Activated naive CD4-positive, alpha-beta T cell treated with anti-CD3 and anti-CD28 coated beads, Interleukin-2, amount 50 U/mL, for 16 hours (primary cell): ENCODE measurements at regions not wholly inside any gene's neighbourhood (a gene's known extent, or its start where the extent isn't known, plus 50 kb on each side); places are given as distances from the start of the nearest gene placed in this dataset.
"Not testable (repeated sequence)": the region's sequence is repeated elsewhere in the genome, so short reads cannot be mapped to it uniquely, and the experiment has no call there.

ENCODE experiments used
- DNase-seq: peaks from one replicate; pipeline ENCODE4 v3.0.0-alpha.2; 2020

DNA sequence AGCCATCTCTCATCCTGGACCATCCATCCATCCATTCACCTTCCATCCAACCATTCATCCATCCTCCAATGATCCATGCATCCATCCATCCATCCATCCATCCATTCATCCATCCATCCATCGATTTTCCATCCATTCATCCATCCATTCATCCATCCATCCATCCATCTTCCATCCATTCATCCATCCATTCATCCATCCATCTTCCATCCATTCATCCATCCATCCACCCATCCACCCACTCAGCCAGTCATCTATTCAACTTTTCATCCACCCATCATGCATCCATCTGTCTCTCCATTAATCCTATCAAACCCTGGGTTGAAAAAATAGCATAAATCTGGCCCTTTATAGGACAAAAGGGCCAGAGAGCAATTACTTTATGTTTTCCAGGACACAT lies 158.3 kb upstream of the WSCD1 start:
- DNase-seq: no peak

DNA sequence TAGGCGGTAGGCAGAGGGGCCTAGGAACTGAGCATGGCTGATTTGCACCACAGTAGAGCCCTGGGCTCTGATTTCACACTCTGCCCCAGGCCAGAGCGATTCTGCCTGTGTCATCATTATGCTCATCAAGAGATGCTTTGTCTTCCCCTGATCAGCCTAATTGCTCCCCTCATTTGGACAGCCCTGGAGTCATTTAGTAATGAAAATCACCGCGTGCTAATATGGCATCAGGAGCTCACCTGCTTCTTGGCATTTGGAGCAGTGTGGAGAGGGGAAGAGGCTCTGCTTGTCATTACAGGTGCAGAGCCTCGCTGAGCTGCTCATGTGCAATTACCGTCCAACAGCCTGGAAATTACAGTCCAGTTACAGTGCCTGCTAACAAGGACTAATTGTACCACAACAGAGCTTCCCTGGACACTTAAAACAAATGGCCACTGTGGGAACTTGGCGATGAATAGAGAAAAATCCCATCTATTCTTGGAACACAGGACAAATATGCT lies 157.1 kb upstream of the WSCD1 start:
- no peak for DNase-seq

DNA sequence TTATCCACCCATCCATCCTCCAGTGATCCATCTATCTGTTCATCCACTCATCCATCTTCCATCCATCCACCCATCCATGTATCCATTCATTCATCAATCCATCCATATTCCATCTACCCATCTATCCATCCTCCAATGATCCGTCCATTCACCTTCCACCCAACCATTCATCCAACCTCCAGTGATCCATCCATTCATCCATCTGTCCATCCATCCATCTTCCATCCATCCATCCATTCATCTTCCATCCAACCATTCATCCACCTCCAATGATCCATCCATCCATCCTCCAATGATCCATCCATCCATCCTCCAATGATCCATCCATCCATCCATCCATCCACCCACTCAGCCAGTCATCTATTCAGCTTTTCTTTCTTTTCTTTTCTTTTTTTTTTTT lies 156.5 kb upstream of the WSCD1 start:
- DNase-seq: no peak

GRCh38 chr17:5915337-5915736 lies 154.8 kb upstream of the WSCD1 start:
- DNase-seq: no peak

DNA sequence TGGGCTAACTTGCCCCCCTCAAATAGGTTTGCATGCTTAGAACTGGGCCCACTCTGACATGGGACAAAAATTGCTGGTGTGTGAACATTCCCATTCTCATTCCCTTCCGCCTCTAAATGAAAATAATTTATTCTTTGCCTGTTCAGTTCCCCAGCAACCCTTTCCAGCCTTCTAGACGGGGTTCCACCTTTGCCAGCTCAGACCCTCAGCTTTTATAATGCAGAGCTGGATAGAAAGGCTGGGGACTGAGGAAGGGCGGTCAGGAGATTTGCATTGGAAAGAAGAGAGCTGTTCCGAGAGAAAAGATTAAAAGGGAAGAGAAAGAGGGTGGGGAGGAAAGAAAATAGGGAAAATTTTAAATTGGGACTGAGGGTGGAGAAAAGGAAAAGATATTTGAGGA lies 151.1 kb upstream of the WSCD1 start:
- no peak for DNase-seq

DNA sequence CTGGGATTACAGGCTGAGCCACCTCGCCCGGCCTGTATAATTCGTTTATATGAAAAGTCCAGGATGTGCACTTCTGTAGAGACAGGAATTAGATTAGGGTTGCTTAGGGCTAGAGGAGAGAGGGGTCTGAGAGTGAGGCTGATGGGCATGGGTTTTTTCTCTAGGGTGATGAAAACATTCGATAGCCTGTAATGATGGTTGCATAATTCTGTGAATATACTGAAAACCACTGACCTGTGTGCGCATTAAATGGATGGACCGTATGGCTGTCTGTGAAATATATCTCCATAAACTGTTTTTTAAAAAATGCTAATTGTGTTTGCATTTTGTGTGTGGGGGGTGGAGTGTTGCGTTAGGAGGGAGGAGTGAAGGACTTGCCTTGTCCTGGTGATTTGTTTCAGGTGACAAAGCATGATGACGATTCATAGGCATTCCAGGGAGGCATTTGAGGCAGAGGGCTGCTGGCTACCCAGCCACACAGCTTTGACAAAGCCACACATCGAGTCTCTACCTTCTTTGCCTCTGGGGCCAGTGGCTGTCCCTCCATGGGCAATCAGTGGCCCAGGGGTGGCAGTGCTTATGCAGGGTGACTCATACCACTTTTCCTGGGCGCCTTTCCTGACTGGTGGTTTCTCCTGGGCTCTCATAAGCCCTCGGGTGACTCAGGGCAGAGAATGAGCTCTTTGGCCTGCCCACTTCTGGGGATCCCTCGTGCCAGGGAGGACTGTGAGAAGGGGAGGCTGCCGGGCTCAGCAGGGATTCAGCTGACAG lies 148.5 kb upstream of the WSCD1 start:
- no peak for DNase-seq

DNA sequence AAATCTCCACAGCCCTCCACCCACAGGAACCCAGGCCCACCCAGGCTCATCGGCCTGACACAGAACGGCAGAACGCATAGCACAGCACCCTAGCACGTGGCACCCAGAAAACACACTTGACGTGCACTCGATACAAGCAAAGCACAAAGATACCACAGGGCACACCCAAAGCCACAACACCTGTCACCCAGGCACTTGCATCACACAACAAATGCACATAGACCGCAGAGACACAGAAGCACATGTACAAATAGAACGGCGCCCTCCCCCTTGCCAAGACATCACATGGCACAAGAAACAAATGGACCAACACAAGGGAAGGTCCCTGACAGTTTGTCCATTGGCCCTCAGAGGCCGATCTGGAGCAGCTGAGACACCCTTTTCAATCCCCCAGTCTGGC lies 147.7 kb upstream of the WSCD1 start:
- no peak for DNase-seq

DNA sequence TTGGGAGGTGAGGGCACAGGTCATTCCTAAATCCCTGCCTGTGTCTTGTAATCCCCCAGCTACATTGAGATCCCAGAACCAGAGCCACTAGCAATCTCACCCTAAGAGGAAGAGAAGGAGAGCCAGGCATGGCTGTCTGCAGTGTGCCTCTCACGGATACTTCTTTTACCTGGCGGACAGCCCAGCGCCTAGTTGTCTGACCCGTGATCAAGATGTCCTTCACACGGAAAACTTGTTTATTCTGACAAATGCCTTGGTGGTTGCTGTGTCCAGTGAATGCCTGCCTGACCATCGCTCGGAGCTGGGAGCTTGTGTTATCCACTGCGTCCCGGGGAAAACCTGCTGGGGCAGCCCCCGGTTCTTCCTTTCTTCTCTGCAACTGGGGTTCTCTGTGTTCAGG lies 140.5 kb upstream of the WSCD1 start:
- no peak for DNase-seq

GRCh38 chr17:5930555-5930954 lies 139.6 kb upstream of the WSCD1 start:
- DNase-seq: not testable (repeated sequence)

GRCh38 chr17:5931616-5932015 lies 138.6 kb upstream of the WSCD1 start:
- DNase-seq: no peak

GRCh38 chr17:5933430-5933829 lies 136.7 kb upstream of the WSCD1 start:
- no peak for DNase-seq

DNA sequence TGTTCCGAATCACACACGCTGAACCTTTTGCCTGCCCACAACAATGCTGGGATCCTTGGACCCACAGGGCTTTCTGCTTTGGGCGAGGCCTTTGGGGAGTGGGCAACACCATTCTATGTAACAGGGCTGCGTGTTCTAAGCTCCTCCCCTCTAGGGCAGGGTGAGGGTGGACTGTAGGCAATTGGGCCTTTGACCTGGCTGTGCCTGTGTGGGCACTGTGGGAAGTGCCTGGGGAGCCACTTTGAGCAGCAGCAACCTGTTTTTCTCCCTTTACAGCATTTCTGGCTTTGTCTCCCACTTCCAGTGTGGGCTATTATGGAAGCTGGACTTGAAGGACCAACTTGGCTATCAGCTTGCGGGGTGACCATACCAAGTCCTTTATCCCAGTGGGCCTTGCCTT lies 128.9 kb upstream of the WSCD1 start:
- no peak for DNase-seq

- DNase-seq: no peak
Measured at GRCh38 chr17:5942687-5943086, 127.5 kb upstream of the WSCD1 start.

- DNase-seq: no peak
Measured at GRCh38 chr17:5943232-5943631, 126.9 kb upstream of the WSCD1 start.

GRCh38 chr17:5943982-5944381 lies 126.2 kb upstream of the WSCD1 start:
- DNase-seq: no peak

- no peak for DNase-seq
Measured at GRCh38 chr17:5947701-5948180, 122.4 kb upstream of the WSCD1 start.

- no peak for DNase-seq
Measured at GRCh38 chr17:5948811-5949210, 121.4 kb upstream of the WSCD1 start.

DNA sequence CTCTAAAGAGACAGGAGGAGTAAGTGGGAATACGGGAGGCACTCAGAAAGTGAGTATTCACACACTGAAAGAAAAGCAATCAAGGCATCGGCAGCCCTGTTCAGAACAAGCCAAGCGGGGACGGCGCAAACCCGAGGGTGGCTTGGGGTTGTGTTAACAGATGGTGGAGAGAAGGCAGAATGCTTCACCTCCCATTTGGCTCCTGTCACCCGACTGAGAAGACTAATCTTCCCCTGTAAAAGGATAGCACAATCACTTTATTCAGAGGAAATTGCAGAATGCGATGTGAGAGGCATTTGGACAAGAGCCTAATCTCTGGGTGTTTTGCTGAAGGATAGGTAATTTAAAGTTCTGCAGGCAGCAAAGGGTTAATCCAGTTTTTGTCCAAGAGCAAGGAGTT lies 119.3 kb upstream of the WSCD1 start:
- DNase-seq: no peak

DNA sequence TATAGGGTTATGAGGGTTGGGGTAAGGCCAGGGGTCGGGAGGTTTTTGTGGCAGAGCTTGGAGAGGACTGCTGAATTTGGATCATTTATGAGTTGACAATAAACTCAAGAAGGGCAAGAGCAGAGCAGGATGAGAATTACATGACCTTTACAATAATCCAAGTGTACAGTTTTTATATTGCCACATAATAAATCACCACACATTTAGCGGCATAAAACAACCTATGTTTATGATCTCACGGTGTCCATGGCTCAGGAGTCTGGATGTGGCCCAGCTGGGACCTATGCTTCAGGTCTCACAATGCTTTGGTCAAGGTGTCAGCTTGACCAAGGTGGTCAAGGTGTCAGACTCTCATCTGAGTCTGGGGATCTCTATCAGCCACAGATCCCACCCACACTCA lies 118.3 kb upstream of the WSCD1 start:
- DNase-seq: no peak

DNA sequence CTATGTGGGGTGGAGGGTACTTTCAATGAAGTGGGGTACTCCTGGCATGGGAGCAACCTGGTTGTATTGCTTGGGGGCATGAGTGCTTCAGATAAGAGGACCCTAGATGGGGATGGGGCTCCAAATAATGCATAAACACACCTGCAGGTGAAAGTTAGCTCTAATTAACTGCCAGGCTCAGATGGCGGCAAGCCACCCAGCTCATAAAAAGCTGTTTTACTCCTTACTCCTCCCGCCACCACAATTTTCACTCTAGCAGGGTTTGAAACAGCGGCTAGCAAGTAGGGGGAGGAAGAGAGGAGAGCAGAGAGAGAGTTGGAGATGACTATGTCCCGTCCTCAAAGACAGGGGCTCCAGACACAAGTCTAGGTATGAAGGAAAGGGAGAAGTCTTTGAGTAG lies 117.7 kb upstream of the WSCD1 start:
- no peak for DNase-seq

- no peak for DNase-seq
Measured at GRCh38 chr17:5955764-5956163, 114.4 kb upstream of the WSCD1 start.

DNA sequence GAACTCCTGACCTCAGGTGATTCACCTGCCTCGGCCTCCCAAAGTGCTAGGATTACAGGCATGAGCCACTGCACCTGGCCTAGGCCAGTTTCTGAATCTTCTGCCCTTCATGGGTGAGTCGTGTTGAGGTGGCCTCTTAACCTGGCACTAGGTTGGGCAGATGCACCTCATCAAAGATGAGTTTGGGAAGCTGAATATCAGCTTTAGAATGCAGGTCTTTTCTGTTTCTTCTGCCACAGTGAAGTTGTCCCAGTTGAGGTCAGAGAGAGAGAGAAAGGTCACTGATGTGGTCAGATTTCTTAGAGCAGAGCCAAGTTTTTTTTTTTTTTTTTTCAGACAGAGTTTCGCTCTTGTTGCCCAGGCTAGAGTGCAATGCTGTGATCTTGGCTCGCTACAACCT lies 111.3 kb upstream of the WSCD1 start:
- DNase-seq: no peak

DNA sequence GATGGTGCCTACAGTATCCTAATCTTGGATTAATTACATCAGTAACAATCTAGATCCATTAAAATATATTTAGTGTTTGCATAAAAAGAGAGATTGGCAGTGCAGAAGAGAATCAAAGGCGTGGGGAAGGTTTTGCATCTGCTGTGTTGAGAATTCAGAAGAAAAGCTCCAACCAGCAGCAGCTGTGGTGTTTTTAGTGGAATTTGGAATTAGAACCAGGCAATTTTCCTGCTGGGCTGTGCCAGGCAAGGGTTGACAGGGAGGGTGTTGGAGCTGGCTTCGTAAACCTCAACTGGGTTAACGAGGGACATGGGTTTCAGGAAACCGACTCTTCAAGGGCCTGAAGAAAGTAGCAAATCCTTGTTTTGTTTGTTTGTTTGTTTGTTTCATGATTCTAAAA lies 107.8 kb upstream of the WSCD1 start:
- DNase-seq: no peak

DNA sequence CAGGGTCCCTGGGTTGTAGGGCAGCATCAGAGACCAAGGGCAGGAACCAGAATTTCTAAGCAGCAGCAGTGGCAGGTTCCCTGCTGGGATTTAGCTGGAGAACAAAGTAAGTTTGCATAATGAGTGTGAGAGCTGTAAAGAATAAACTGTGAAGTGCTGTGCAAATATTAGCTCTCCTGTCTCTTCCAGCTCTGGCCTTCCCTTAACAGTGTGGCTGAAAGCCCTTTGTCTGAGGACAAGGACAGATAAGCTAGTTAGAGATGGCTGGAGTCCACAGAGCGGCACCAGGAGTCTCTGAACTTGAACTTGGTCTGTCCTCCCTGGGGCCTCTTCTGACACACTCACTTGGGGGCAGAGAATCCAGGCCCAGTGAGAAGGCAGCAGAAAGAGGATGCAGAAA lies 98.2 kb upstream of the WSCD1 start:
- no peak for DNase-seq

DNA sequence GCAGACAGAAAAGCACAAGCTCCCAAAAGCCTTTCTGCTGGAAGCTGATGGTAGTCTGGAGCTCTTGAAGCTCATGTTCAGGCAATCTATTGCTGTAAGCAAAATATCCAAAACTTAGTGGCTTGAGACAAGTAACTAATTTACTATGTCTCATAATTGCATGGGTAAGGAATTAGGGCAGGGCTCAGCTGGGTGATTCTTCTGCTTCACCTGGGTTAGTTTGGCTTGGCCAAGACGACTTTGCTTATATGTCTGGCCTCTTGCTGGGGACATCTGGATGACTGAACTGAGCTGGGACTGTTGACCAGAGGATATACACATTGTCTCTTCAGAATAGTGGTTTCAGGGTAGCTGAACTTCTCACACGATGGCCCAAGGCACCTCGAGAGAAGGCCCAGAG lies 96.8 kb upstream of the WSCD1 start:
- DNase-seq: no peak
